ENCODE measurements at regions not wholly inside any gene's neighbourhood (a gene's known extent, or its start where the extent isn't known, plus 50 kb on each side); places are given as distances from the start of the nearest gene placed in this dataset.

GRCh38 chr2:198387677-198388076 lies 583.3 kb downstream of the PLCL1 start:
- Histone ChIP-seq H3K4me1 (ENCODE audit: insufficient read depth, low read length, severe bottlenecking) (no peaks in the 10 kb centered on the region), H3K36me3 (ENCODE audit: insufficient read depth, low read length) (no peaks in the 10 kb centered on the region), H3F3A (ENCODE audit: insufficient read depth, low read length) (no peaks in the 10 kb centered on the region), H3K4me3 (ENCODE audit: low read depth, low read length, poor library complexity, severe bottlenecking) (no peak overlapping the region), H2AFZ (ENCODE audit: low read length) (no peak overlapping the region), H3K9ac (ENCODE audit: low read length) (no peak overlapping the region), H3K27ac (ENCODE audit: low read depth, low read length, poor library complexity, severe bottlenecking) (no peak overlapping the region), H4K20me1 (ENCODE audit: insufficient read depth, low read length) (no peaks in the 10 kb centered on the region), H3K79me2 (ENCODE audit: insufficient read depth, low read length) (no peaks in the 10 kb centered on the region), H3K9me3 (ENCODE audit: low read length) (no peaks in the 10 kb centered on the region), H3K4me2 (ENCODE audit: low read length) (no peak overlapping the region), H3K9me2 (ENCODE audit: low read depth, low read length) (no peaks in the 10 kb centered on the region), H3K27me3 (ENCODE audit: insufficient read depth, low read length) (no peaks in the 10 kb centered on the region)
- TF ChIP-seq EZH2 (IDR thresholded peaks at IDR 0.05; ENCODE audit: borderline replicate concordance, low read length) = no peak
- no peak for TF ChIP-seq CTCF (IDR thresholded peaks at IDR 0.05; ENCODE audit: low read length)

GRCh38 chr2:198385856-198386255 lies 581.5 kb downstream of the PLCL1 start:
- H3K27ac ChIP-seq (ENCODE audit: low read depth, low read length, poor library complexity, severe bottlenecking) = no peak overlapping the region
- no peaks in the 10 kb centered on the region for H3K79me2 ChIP-seq (ENCODE audit: insufficient read depth, low read length)
- no peak overlapping the region for H3K9ac ChIP-seq (ENCODE audit: low read length)
- H3K4me2 ChIP-seq (ENCODE audit: low read length) = no peak overlapping the region
- no peak overlapping the region for H3K4me3 ChIP-seq (ENCODE audit: low read depth, low read length, poor library complexity, severe bottlenecking)
- no peaks in the 10 kb centered on the region for H3K27me3 ChIP-seq (ENCODE audit: insufficient read depth, low read length)
- H3F3A ChIP-seq (ENCODE audit: insufficient read depth, low read length) = no peaks in the 10 kb centered on the region
- H3K9me2 ChIP-seq (ENCODE audit: low read depth, low read length) = no peaks in the 10 kb centered on the region
- no peaks in the 10 kb centered on the region for H3K36me3 ChIP-seq (ENCODE audit: insufficient read depth, low read length)
- H3K4me1 ChIP-seq (ENCODE audit: insufficient read depth, low read length, severe bottlenecking) = no peaks in the 10 kb centered on the region
- H2AFZ ChIP-seq (ENCODE audit: low read length) = no peak overlapping the region
- H3K9me3 ChIP-seq (ENCODE audit: low read length) = no peaks in the 10 kb centered on the region
- TF ChIP-seq EZH2 (IDR thresholded peaks at IDR 0.05; ENCODE audit: borderline replicate concordance, low read length) (no peak), CTCF (IDR thresholded peaks at IDR 0.05; ENCODE audit: low read length) (no peak)
- H4K20me1 ChIP-seq (ENCODE audit: insufficient read depth, low read length) = no peaks in the 10 kb centered on the region

- Histone ChIP-seq H3K9me3 (ENCODE audit: low read length) (no peaks in the 10 kb centered on the region), H3K4me1 (ENCODE audit: insufficient read depth, low read length, severe bottlenecking) (no peaks in the 10 kb centered on the region), H3K79me2 (ENCODE audit: insufficient read depth, low read length) (no peaks in the 10 kb centered on the region), H3K27me3 (ENCODE audit: insufficient read depth, low read length) (no peaks in the 10 kb centered on the region), H4K20me1 (ENCODE audit: insufficient read depth, low read length) (no peaks in the 10 kb centered on the region), H3K9me2 (ENCODE audit: low read depth, low read length) (no peaks in the 10 kb centered on the region), H3K9ac (ENCODE audit: low read length) (no peak overlapping the region), H3K27ac (ENCODE audit: low read depth, low read length, poor library complexity, severe bottlenecking) (no peak overlapping the region), H2AFZ (ENCODE audit: low read length) (no peak overlapping the region), H3K36me3 (ENCODE audit: insufficient read depth, low read length) (no peaks in the 10 kb centered on the region), H3K4me2 (ENCODE audit: low read length) (no peak overlapping the region), H3K4me3 (ENCODE audit: low read depth, low read length, poor library complexity, severe bottlenecking) (no peak overlapping the region), H3F3A (ENCODE audit: insufficient read depth, low read length) (no peaks in the 10 kb centered on the region)
- TF ChIP-seq CTCF (IDR thresholded peaks at IDR 0.05; ENCODE audit: low read length) (no peak), EZH2 (IDR thresholded peaks at IDR 0.05; ENCODE audit: borderline replicate concordance, low read length) (no peak)
Measured at GRCh38 chr2:198385326-198385725, 580.9 kb downstream of the PLCL1 start.

Data from OCI-LY1 (cell line).